Thoracic aorta (tissue), 2 donors: ENCODE measurements at regions not wholly inside any gene's neighbourhood (a gene's known extent, or its start where the extent isn't known, plus 50 kb on each side); places are given as distances from the start of the nearest gene placed in this dataset.

Source experiments
- ATAC-seq: fragments of 150-250 bp; one replicate; pipeline ENCODE4 v1.8.0; 2017; ENCODE audit warnings: low read depth; ENCODE audit not compliant: insufficient number of reproducible peaks, low FRiP score
- DNase-seq: peaks from one replicate; pipeline ENCODE4 v3.0.0-alpha.2; 2020; ENCODE audit warnings: low spot score
- H3K27ac ChIP-seq, 2 donors: fragments of 200-600 bp; sonication (generic); 1 replicate in 1 of 2; 2 replicates in 1 of 2; pipeline ENCODE4 v1.5.1; 2016; ENCODE audit warnings: mild to moderate bottlenecking in 2 of 2, moderate library complexity in 2 of 2
- H3K27me3 ChIP-seq: fragments of 200-600 bp; sonication (generic); replicated peaks from 2 replicates; pipeline ENCODE4 v1.6.0; 2016; ENCODE audit warnings: mild to moderate bottlenecking; ENCODE audit not compliant: insufficient read depth
- H3K36me3 ChIP-seq: fragments of 200-600 bp; sonication (generic); one replicate; pipeline ENCODE4 v1.5.1; 2016
- H3K4me1 ChIP-seq, 2 donors: fragments of 200-600 bp; sonication (generic); 1 replicate in 1 of 2; 2 replicates in 1 of 2; pipeline versions ENCODE4 v1.5.1 to v1.6.0; 2016; ENCODE audit warnings: low read depth in 2 of 2, mild to moderate bottlenecking in 1 of 2; ENCODE audit not compliant: control insufficient read depth in 1 of 2
- H3K4me3 ChIP-seq: fragments of 200-600 bp; sonication (generic); 2 replicates; pipeline ENCODE4 v1.5.1; 2016; ENCODE audit warnings: mild to moderate bottlenecking
- H3K9me3 ChIP-seq: fragments of 200-600 bp; sonication (generic); 2 replicates; pipeline ENCODE4 v1.5.1; 2016
- CTCF ChIP-seq: fragments of 200-600 bp; sonication (generic); IDR thresholded peaks from one replicate; pipeline ENCODE4 v1.5.1; 2019; ENCODE audit warnings: antibody characterized with exemption

GRCh38 chr3:72523429-72524151 is 324.7 kb downstream of the SHQ1 start:
- no peaks in the 10 kb centered on the region for H3K4me1 ChIP-seq
- H3K4me3 ChIP-seq = no peak overlapping the region
- DNase-seq (no peak), ATAC-seq (no peak)
- no peaks in the 10 kb centered on the region for H3K9me3 ChIP-seq
- H3K27ac ChIP-seq = no peak overlapping the region
- no peak for TF ChIP-seq CTCF
- no peaks in the 10 kb centered on the region for H3K36me3 ChIP-seq
- H3K27me3 ChIP-seq = no peaks in the 10 kb centered on the region

GRCh38 chr3:72520690-72521308 is 327.4 kb downstream of the SHQ1 start:
- Histone ChIP-seq H3K36me3 (no peaks in the 10 kb centered on the region), H3K9me3 (no peaks in the 10 kb centered on the region), H3K27me3 (no peaks in the 10 kb centered on the region), H3K27ac (no peak overlapping the region), H3K4me1 (no peaks in the 10 kb centered on the region), H3K4me3 (no peak overlapping the region)
- DNase-seq (no peak), ATAC-seq (no peak)
- TF ChIP-seq CTCF = no peak

GRCh38 chr3:72519946-72520604 is 328.2 kb downstream of the SHQ1 start:
- ATAC-seq (no peak), DNase-seq (no peak)
- no peak overlapping the region for H3K27ac ChIP-seq
- H3K9me3 ChIP-seq = no peaks in the 10 kb centered on the region
- H3K4me1 ChIP-seq = no peaks in the 10 kb centered on the region
- H3K36me3 ChIP-seq = no peaks in the 10 kb centered on the region
- no peaks in the 10 kb centered on the region for H3K27me3 ChIP-seq
- no peak overlapping the region for H3K4me3 ChIP-seq
- TF ChIP-seq CTCF = no peak

GRCh38 chr3:72517921-72518424 is 330.3 kb downstream of the SHQ1 start:
- no peak for DNase-seq
- H3K4me3 ChIP-seq = no peak overlapping the region
- no peak for TF ChIP-seq CTCF
- H3K4me1 ChIP-seq = no peaks in the 10 kb centered on the region
- H3K9me3 ChIP-seq = no peaks in the 10 kb centered on the region
- no peaks in the 10 kb centered on the region for H3K27me3 ChIP-seq
- H3K27ac ChIP-seq = no peak overlapping the region
- H3K36me3 ChIP-seq = no peaks in the 10 kb centered on the region
- no peak for ATAC-seq

GRCh38 chr3:72517336-72517735 is 330.9 kb downstream of the SHQ1 start:
- H3K4me3 ChIP-seq = no peak overlapping the region
- H3K36me3 ChIP-seq = no peaks in the 10 kb centered on the region
- no peak overlapping the region for H3K27ac ChIP-seq
- ATAC-seq (no peak), DNase-seq (no peak)
- no peak for TF ChIP-seq CTCF
- no peaks in the 10 kb centered on the region for H3K27me3 ChIP-seq
- no peaks in the 10 kb centered on the region for H3K9me3 ChIP-seq
- H3K4me1 ChIP-seq = no peaks in the 10 kb centered on the region
